Fibroblast of upper back skin (primary cell): ENCODE measurements at regions not wholly inside any gene's neighbourhood (a gene's known extent, or its start where the extent isn't known, plus 50 kb on each side); places are given as distances from the start of the nearest gene placed in this dataset.
A peak's percentile ranks its signal among the peaks of the same experiment; 100 is the strongest.
"Not testable (repeated sequence)": the region's sequence is repeated elsewhere in the genome, so short reads cannot be mapped to it uniquely, and the experiment has no call there.

Experiments used
- DNase-seq: peaks from one replicate; pipeline ENCODE4 v3.0.0-alpha.2; 2013

DNA sequence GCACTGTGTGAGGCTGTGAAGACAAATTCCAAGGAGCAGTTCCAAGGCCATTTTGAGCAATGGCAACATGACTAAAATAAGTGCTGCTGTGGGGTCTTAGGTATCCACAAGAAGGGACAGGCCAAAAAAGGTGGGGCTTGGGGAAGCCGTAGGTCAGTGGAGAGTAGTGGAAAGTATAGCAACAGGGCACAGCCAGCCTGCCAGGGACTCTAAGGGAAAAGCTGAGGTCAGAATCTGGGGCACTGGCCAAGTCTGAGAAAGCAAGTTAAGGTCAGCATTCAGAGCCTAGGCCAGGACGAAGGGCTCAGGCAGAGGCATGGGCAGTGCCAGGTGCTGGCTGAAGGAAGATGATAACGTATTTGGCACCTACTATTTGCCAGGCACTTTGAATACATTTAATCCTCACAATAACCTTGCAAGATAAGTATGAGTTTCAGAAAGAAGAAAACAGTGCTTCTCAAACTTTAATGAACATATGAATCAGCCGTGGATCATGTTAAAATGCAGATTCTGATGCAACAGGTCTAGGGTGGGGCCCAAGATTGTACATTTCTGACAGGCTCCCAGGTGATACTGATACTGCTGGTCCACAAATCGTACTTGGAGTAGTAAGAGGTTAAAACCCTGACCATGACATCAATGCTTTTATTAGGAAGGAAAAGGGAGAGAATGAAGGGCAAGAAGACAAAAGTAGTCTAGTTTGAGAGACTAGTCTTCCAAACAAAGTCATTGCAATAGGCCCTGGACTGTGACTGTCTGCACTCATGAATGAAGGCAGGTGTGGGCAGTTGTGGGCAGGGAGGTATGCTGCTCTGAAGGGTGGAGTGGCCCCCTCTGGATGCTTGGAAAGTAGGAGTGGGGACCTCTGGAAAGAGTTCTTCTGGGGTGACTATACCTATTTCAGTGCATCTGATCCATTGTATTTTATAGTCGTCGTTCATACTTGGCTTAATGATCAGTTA is 106.3 kb upstream of the ANKRD28 start:
- DNase-seq, result no peak

- DNase-seq, result no peak
These were observed 107.3 kb upstream of the ANKRD28 start for GRCh38 chr3:15905041-15905440.

DNA sequence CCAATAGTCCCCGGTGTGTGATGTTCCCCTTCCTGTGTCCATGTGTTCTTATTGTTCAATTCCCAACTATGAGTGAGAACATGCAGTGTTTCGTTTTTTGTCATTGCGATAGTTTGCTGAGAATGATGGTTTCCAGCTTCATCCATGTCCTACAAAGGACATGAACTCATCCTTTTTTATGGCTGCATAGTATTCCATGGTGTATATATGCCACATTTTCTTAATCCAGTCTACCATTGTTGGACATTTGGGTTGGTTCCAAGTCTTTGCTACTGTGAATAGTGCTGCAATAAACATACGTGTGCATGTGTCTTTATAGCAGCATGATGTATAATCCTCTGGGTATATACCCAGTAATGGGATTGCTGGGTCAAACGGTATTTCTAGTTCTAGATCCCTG is 109.6 kb upstream of the ANKRD28 start:
- not testable (repeated sequence) for DNase-seq

DNA sequence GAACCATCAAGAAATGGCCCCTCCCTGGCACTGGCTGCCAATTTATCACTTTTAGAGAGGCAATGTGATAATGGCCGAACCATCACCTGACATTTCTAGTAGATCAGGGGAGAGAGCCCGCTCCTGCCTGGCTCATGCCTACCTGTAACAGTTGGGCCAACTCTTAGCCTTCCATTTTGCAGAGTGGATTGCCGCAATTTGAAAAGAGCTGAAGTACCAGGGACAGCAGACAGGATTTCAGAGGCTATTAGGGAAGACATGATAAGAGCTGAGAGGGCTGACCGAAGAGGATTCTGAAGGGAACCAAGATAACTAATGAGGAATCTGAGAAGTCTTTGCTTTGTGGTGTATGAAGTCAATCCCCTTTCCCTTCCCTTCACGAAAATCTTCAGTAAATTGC is 121.2 kb upstream of the ANKRD28 start:
- no peak for DNase-seq

GRCh38 chr3:15919971-15920370 is 122.2 kb upstream of the ANKRD28 start:
- DNase-seq, result no peak

GRCh38 chr3:15923640-15924405 is 126.0 kb upstream of the ANKRD28 start:
- DNase-seq, result no peak

DNA sequence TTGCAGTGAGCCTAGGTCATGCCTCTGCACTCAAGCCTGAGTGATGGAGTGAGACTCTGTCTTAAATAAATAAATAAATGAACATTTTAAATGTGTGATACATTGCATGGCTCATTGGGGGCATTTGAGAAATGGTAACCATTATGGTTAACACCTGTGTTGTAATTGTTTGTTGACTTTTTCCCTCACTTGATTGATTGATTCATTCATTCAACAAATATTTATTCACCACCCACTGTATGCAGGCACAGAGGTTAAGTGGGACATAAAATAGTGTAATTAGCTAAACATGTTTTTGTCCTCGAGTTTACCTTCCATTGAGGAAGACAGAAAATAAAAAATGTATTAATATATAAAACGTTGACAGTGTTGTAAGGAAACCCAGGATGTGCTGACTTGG is 127.1 kb upstream of the ANKRD28 start:
- no peak for DNase-seq

DNA sequence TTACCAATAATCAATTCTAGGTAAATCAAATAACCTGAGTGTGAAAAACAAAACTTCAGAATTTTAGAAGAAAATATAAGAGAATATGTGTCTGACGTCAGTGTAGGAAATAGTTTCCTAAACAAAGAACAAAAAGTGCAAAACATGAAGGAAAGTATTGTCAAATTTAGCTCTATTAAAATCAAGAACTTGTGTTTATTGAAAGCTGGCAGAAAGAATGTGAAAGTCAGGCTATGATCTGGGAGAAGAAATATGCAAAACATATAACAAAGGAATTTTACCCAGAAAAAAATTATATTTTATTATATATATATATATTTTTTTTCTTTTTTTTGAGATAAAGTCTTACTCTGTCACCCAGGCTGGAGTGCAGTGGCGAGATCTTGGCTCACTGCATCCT is 129.1 kb upstream of the ANKRD28 start:
- DNase-seq, result no peak

GRCh38 chr3:15927969-15928368 is 130.2 kb upstream of the ANKRD28 start:
- DNase-seq, result no peak

DNA sequence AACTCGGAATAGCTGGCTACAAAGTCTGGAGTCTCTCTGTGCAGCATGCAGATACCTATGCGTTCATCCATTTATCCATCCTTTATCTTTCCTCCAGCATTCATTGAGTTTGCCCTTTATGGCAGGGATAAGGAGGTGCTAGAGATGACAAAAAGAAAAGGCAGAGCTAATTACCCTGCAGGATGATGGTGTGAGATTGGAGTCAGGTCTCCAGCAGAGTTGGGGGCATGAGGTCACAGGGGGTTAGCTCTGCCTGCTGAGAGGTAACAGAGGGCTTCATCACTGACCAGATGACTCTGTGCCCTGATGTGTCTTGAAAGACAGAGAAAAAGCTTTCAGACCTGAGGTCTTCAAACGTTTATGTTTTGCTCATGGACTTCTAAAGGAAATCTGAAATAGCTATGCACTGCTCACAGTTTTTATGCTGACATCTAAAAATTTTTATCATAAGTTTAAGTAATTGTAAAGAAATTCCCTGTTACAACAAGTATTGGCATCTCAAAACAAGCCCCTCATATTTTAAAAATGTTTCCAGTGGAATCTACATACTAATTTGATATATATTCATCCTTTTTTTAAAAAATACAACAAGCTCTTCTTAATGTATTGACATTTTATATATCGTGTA is 132.3 kb upstream of the ANKRD28 start:
- DNase-seq, result no peak

DNA sequence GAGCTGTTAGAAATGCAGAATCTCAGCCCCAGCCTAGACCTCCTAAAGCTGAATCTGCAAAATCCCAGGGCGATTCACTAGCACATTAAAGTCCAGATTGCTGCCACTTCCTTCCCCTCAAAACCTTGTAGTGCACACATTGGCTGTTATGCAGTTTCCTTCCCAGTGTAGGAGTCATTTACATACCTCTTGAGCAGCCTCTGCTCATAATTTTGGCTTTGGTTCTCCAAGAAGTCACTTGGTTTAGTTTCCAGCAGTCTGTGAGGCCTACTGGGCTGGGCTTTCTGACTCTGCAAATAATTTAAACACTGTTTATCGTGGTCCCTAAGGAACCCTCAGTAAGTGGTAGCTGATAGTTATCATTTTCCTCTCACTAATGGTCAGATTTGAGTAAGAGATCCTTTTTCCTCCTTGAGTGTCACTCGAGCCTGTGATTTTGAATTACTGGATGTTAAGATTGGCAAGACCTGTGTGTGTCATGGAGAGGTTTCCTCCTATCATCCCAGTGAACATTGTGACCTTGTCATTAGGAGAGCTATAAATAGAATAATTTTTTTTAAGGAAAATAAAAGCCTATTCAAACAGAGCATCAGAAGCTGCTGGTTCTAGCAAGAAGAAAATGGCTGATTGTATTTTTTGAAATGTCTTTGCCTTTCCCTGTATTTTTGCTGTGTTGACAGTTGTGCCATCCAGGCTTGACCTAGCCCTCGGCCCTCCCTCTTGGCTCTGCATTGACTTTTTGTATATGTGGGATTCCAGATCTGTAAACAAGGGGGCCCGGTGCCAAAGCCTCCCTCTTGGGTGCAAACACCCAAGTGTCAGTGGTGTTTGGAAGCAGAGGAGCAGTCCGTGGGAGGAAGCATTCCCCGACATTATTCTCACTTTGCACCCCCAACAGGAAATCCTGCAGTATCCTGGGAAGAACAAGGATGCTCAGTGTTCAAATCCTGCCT is 134.8 kb upstream of the ANKRD28 start:
- peak; percentile 7 for DNase-seq

DNA sequence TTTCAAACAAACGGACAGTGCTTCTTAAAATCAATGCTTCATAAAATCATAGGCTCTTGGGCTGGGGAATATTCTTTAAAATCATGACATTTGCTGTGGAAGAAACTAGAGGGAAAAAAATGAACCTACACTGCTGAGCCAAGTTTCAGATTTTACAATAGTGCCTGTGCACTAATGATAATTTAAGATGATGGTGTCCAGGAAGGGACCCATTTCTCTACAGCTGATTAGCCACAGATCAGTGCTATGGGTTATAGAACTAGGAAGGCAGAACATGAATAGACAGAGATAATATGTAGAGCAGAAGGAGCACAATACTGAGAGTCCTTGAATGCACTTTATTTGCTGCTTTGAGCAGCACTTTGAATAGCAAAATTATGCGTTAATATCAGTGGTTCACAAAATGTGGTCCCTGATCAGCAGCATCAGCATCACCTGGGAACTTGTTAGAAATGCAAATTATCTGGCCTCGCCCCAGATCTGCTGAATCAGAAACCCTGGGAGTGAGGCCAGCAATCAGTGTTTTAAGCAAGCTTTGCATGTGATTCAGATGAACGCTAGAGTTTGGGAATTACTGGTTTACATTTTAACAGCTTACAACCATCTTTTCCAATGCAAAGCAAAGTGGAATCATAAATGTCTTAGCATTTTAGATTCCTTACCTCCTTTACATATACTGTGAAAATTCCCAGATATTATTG is 135.8 kb upstream of the ANKRD28 start:
- DNase-seq, result peak; percentile 46

- DNase-seq, result no peak
These were observed 136.8 kb upstream of the ANKRD28 start for GRCh38 chr3:15934389-15935195.

DNA sequence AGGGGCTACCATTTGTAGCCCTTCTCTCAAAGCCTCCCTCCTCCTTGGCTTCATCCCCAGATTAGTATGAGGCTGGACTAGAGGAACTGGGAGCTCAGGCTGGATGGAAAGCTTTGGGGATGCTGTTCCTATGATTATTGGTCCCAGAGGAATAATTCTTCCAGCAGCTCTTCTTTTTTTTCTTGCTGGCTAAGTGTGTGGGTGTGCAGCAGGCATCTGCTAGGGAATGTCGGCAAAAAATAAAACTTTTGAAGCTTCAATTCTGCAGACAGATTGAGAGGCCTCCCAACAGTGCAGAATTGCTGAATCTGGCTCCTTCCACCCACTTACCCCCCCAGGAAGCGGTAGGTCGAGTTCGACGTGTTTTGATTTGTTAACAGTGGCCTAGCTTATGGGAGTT is 138.5 kb upstream of the ANKRD28 start:
- peak; percentile 59 for DNase-seq

DNA sequence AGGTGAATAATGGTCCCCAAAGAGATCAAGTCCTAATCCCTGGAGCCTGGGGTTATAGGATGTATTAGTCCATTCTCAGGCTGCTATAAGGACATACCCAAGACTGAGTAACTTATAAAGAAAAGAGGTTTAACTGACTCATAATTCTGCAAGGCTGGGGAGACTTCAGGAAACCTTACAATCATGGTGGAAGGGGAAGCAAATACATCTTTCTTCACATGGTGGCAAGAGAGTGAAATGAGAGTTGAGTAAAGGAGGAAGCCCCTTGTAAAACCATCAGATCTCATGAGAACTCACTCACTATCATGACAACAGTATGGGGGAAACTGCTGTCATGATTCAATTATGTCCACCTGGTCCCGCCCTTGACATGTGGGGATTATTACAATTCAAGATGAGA is 142.9 kb upstream of the ANKRD28 start:
- no peak for DNase-seq

DNA sequence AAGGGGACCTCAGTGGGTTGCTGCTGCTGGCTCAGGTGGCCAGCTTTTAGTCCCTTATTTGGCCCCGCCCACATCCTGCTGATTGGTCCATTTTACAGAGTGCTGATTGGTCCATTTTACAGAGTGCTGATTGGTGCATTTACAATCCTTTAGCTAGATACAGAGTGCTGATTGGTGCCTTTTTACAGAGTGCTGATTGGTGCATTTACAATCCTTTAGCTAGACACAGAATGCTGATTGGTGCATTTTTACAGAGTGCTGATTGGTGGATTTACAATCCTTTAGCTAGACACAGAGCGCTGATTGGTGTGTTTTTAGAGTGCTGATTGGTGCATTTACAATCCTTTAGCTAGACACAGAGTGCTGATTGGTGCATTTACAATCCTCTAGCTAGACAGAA is 143.7 kb upstream of the ANKRD28 start:
- DNase-seq, result not testable (repeated sequence)

DNA sequence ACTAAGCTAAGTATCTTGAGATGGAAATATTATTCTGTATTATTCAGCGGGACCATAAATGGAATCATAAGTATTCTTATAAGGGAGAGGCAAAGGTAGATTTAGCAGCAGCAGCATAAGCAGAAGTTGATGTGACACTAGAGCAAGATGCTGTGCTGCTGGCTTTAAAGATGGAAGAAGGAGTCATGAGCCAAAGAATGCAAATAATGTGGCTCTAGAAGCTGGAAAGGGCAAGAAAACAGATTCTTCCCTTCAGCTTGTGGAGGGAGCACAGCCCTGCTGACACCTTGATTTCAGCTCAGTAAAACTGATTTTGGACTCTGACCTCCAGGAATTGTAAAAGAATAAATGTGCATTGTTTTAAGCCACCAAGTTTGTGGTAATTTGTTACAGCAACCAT is 144.2 kb upstream of the ANKRD28 start:
- DNase-seq, result peak; percentile 24

GRCh38 chr3:15942462-15942861 is 144.7 kb upstream of the ANKRD28 start:
- DNase-seq, result no peak

DNA sequence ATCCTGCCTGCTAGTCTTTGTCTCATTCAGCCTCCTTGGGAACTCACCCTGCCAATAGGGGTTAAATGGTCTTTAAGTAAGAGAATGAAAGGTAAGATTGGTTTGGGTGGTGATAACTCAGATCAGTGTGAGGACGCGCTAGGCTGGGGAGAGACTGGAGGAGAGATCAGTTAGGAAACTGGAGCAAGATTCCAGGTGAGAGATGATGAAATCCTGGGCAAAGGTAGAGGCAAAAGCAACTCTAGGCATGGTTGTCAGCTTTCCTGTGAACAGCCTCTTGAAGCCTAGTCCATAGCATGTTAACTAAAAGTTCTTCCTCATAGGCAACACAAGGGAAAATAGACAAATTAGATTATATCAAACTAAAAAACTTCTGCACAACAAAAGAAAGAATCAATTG is 145.2 kb upstream of the ANKRD28 start:
- DNase-seq, result no peak

GRCh38 chr3:15948388-15948787 is 150.6 kb upstream of the ANKRD28 start:
- peak; percentile 52 for DNase-seq
